HFFc6 (cell line): ENCODE measurements at regions not wholly inside any gene's neighbourhood (a gene's known extent, or its start where the extent isn't known, plus 50 kb on each side); places are given as distances from the start of the nearest gene placed in this dataset.
A peak's percentile ranks its signal among the peaks of the same experiment; 100 is the strongest.

ENCODE experiments used
- DNase-seq: peaks from one replicate; pipeline ENCODE4 v3.0.0-alpha.2; 2018
- H3K27ac Mint-ChIP-seq: 2 replicates; pipeline ENCODE4 v1.8.0; 2020; ENCODE audit warnings: mild to moderate bottlenecking, mixed read lengths
- H3K27me3 Mint-ChIP-seq: 2 replicates; pipeline ENCODE4 v1.8.0; 2021; ENCODE audit warnings: mild to moderate bottlenecking, moderate library complexity, mixed read lengths; ENCODE audit not compliant: insufficient read depth
- H3K36me3 Mint-ChIP-seq: 2 replicates; pipeline ENCODE4 v1.8.0; 2021; ENCODE audit warnings: low read depth, mixed read lengths
- H3K4me1 Mint-ChIP-seq: 2 replicates; pipeline ENCODE4 v1.8.0; 2020; ENCODE audit warnings: low read depth, mixed read lengths
- H3K4me3 Mint-ChIP-seq: 2 replicates; pipeline ENCODE4 v1.8.0; 2020; ENCODE audit warnings: mild to moderate bottlenecking, moderate library complexity, mixed read lengths
- H3K9me3 Mint-ChIP-seq: 2 replicates; pipeline ENCODE4 v1.8.0; 2020; ENCODE audit warnings: mild to moderate bottlenecking, mixed read lengths
- CTCF ChIP-seq: fragments of 200-600 bp; sonication (generic); IDR thresholded peaks from 2 replicates; pipeline ENCODE4 v1.5.0; 2021; ENCODE audit warnings: antibody characterized with exemption, mild to moderate bottlenecking

GRCh38 chr10:3668276-3668965 lies 116.6 kb downstream of the KLF6 start:
- Mint-ChIP-seq H3K36me3 (no peaks in the 10 kb centered on the region), H3K4me3 (peak overlapping the region; percentile 66), H3K9me3 (no peaks in the 10 kb centered on the region), H3K27me3 (no peaks in the 10 kb centered on the region; the same call in 1 of the 2 replicates), H3K27ac (peak overlapping the region; percentile 72), H3K4me1 (peaks cover 19% of the 10 kb centered on the region)
- no peak for TF ChIP-seq CTCF
- peak; percentile 66 for DNase-seq

GRCh38 chr10:3666525-3667302 lies 118.3 kb downstream of the KLF6 start:
- no peak overlapping the region for H3K27ac Mint-ChIP-seq
- no peak for TF ChIP-seq CTCF
- H3K4me1 Mint-ChIP-seq: peaks cover 19% of the 10 kb centered on the region
- DNase-seq: no peak
- H3K27me3 Mint-ChIP-seq: peaks cover 2% of the 10 kb centered on the region
- H3K9me3 Mint-ChIP-seq: no peaks in the 10 kb centered on the region
- no peak overlapping the region for H3K4me3 Mint-ChIP-seq
- H3K36me3 Mint-ChIP-seq: no peaks in the 10 kb centered on the region

GRCh38 chr10:3665316-3665908 lies 119.6 kb downstream of the KLF6 start:
- no peak for DNase-seq
- TF ChIP-seq CTCF: no peak
- Mint-ChIP-seq H3K9me3 (no peaks in the 10 kb centered on the region), H3K27ac (no peak overlapping the region), H3K4me1 (peaks cover 18% of the 10 kb centered on the region), H3K27me3 (peaks cover 2% of the 10 kb centered on the region), H3K4me3 (no peak overlapping the region), H3K36me3 (no peaks in the 10 kb centered on the region)

GRCh38 chr10:3662775-3663174 lies 122.2 kb downstream of the KLF6 start:
- Mint-ChIP-seq H3K27ac (no peak overlapping the region), H3K4me3 (no peak overlapping the region), H3K27me3 (peaks cover 2% of the 10 kb centered on the region), H3K4me1 (no peaks in the 10 kb centered on the region; the same call in 1 of the 2 replicates), H3K9me3 (no peaks in the 10 kb centered on the region), H3K36me3 (no peaks in the 10 kb centered on the region)
- DNase-seq: no peak
- TF ChIP-seq CTCF: no peak

GRCh38 chr10:3661271-3661670 lies 123.7 kb downstream of the KLF6 start:
- no peak overlapping the region for H3K4me3 Mint-ChIP-seq
- peaks cover 10% of the 10 kb centered on the region for H3K27me3 Mint-ChIP-seq
- H3K4me1 Mint-ChIP-seq: no peaks in the 10 kb centered on the region
- no peaks in the 10 kb centered on the region for H3K36me3 Mint-ChIP-seq
- TF ChIP-seq CTCF: no peak
- H3K27ac Mint-ChIP-seq: no peak overlapping the region
- DNase-seq: no peak
- H3K9me3 Mint-ChIP-seq: no peaks in the 10 kb centered on the region
